Stimulated activated naive CD4-positive, alpha-beta T cell treated with Interleukin-2 at 50 U/mL for 16 hours (primary cell): ENCODE measurements at regions not wholly inside any gene's neighbourhood (a gene's known extent, or its start where the extent isn't known, plus 50 kb on each side); places are given as distances from the start of the nearest gene placed in this dataset.
"Not testable (repeated sequence)": the region's sequence is repeated elsewhere in the genome, so short reads cannot be mapped to it uniquely, and the experiment has no call there.

ENCODE experiments used
- DNase-seq: peaks from one replicate; lab custom pipeline; 2025; lab: John Stamatoyannopoulos, UW

DNA sequence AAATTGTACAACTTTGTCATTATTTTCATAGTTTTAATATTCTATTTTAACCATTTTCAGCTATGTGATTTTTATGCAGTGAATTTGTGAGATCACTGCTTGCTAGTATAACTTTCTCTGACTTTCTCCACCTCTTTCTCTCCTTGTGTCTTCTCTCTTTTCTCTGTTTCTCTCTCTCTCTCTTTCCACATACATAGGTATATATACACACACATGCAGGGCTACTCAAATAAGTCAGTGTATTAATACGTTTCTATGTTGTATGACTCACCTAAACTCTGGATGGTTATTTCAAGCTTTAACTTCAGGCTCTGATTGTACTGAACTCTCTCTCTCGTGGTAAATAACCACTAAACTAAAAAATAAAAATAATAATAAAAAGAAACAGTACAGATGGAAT is 1389.3 kb upstream of the ALCAM start:
- DNase-seq, result no peak

DNA sequence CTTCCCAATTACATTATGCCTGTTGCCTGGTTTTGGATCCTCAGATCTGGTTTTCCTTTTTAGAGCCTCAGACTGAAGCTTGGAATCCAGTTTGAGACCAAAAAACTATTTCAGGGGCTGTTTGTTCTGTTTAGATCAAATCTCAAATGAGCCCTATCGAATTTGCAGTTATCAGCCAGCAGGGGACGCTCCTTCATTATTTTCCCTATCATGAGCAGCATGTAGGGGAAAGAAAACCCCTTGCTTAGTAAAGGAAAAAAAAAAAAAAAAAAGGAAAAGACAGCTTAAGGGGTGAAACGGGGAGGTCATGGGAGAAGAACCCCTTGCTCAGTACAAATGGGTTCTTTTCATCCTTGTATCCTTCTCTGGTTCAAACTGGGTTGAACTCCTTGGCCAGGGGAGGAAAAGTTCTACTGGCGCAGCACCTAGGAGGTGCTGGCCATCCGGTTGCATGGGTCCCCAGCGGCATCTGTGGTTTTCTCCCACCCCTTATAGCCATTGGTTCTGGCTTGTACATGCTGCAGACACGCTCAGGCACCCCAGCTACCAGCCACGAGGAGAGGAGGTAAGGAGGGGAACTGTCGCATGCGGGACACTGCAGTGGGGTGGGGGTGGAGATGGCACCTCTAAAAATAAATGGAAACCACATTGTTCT is 1375.1 kb upstream of the ALCAM start:
- DNase-seq, result no peak

DNA sequence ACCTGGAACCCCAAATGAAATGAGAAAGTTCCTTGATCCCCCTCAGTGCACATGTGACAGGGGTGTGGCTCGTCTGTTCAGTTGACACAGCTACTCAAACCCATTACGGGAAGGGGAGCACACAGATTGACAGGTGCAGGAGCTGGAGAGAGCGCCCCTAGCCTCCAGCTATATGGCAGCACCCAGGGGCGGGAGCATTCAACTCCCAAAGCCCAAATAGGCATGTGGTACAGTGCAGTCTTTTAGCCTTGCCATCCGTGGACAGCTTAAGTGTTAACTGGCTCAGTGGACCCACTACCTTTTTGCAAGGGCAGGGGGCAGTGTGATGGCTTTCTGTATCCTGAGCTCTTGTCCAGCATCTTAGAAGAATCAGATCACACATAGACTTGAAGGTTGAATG is 1374.2 kb upstream of the ALCAM start:
- DNase-seq, result no peak

DNA sequence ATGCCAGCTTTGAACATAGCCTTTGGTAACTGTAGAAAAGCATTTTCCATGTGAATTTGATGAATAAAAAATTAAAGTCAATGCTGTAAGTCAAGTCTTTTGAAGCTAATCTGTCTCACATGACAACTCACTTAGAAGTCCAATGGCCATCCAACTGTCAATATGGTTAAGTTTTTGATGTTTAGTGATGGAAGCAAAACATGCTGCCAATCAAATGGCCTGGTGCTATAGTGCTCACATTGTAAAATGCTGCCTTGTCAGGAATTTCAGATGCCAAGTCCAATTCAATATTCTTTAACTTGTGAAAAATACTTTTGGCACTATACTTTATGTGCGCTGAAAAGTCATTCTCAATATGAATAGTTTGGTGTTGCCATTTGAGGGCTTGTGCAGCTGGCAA is 1361.8 kb upstream of the ALCAM start:
- DNase-seq, result no peak

DNA sequence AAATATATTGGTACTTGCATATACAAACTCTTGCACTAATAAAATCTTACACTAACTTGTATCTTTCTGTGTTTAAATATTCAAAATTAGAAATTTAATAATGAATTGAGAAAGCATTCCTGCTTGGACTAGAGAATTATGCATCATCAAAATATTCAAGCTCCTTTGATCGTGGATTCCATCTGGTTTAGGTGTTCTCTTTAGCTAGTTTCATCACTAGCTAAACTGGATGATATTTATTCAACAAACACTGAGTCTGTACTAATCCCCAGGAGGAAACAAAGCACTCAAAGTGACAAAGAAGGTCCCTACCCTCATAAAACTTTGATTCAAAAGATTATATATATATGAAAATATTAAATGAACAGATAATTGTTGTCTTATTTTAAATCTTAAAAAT is 1360.9 kb upstream of the ALCAM start:
- no peak for DNase-seq

DNA sequence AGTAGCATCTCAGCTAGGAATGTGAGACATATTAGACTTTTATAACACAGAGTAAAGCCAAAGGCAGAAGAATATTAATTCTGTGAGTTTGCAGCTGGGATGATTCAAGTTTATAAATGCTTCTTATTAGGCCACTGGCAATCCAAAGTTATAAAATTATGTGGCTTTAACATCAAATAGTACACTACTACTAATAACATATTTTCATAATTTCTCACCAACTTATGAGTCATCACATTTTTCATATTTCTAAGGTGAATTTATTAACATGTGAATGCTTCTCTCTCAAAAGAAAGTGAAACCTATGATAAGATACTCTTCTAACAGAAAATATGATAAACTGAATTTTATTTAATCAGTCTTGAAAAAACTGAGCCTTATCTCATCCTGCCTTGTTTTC is 1348.2 kb upstream of the ALCAM start:
- DNase-seq, result no peak

DNA sequence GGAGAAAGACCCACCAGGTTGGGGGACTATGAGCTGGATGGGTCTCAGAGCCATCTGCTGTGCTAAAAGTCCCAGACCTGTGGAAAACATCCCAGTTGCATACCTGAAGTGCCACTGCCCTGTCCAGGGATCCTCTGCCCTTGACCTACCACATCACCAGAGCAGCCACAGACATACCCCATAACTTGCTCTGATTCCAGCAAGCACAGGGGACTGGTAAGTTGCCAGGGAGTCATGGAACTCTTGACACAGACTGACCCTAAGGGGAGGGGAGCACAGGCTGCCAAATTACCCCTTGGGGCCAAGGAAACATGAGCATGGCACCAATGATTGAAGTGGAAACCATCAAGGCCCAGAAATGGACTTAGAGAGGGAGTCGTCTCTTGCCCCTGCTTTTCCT is 1335.1 kb upstream of the ALCAM start:
- DNase-seq, result no peak

DNA sequence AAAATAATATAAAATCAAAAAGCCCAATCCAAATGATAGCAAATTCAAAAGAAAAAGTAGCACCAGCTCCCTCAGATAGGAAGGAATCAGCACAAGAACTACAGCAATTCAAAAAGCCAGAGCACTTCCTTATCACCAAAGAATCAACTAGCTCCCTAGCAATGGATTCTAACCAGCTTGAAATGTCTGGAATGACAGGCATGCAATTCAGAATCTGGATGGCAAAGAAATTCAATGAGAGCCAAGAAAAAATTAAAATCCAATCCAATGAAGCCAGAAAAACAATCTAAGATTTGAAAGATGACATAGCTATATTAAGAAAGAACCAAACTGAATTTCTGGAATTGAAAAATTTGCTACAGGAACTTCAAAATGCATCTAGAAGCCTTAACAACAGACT is 1334.4 kb upstream of the ALCAM start:
- DNase-seq, result no peak

DNA sequence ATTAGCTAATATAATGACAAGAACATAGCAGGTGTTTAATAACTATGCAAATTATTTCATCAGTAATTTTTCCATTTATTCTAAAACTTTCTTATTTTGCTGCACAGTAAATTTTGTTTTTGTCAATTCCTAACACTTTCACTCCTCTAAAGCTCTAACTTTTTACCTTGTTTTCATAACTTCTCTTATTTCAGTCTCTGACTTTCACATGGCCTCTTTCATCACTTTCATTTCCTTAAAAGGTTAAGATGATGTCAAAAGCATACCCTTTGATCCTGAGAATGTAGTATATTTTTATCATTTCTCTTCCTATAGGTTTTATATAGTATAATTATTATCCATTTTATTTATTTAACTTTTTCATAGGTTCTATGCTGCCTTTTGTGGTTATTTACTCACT is 1325.8 kb upstream of the ALCAM start:
- DNase-seq, result no peak

DNA sequence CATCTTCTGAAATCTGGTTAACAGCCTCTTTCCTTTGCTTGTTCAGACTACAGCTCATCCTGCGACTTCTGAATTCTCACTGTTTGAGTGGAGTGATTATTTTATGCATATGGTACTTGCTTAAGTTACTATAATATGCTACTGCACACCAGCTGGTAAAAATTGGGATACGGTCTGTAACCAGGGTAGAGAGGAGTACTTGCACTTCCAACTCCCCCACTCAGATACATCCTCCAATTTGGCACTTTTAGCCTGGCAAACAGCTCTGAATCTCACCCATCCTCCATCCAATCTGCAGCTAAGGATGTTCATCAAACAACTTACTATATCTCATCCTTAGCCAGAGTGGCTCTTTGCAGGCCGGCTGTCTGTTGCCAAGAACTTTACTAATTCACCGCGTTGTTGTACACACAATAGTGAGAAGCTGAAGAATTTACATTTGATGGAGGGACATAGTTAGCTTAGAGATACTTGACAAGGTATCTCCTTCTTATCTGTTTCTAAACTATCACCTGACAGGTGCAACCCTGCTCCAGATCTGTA is 1323.6 kb upstream of the ALCAM start:
- DNase-seq, result not testable (repeated sequence)

DNA sequence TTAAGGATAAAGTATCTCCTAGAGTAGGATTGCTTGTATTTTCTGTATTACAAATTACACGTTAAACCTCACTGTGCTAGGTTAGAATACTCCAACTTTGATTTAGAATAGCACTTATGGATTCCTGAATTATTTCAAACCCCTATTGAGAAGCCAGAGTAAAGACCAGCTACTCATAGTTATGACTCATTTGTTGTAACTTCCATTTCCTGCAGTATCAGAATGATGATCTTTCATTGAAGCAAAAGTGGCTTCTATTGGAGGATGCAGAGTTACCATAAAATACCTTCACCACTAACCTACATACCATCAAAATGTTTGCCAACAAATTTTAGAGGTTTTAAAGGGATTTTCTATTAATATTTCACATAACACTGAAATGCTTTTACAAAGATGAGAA is 1322.7 kb upstream of the ALCAM start:
- DNase-seq, result no peak

DNA sequence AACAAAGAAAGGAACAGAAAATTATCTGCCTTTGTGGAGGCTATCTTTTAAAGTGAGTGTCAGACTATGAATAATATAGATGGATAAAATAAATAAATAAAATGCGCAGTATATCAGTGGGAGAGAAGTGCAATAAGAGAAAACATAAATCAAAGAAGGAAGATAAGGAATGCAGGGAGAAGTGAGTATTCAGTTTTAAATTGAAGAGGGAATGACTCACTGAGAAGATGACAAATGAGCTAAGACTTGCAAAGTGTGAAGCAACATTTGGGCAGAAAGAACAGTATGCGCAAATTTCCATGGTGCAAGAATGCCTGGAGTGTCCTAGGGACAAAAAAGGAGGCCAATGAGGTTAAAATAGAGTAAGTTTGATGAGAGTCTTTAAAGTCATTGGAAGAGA is 1300.1 kb upstream of the ALCAM start:
- DNase-seq, result no peak

DNA sequence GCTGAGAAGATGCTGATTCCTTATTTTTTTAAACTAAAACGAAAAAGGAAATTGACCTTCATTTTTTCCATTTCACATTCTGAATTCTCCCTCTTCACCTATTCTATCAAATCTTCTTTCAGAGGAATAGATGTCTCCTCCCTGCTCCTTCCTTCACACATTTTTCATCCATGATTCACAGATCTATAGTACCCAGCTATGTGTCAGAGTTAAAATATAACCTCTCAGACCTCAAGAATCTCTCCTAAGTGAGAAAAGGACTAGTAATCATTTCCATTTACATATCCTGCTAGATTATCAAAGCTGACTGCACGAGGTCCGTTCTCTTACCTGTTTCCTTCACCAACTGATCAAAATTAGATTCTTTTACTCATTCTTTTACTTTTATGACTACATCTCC is 1297.6 kb upstream of the ALCAM start:
- no peak for DNase-seq

DNA sequence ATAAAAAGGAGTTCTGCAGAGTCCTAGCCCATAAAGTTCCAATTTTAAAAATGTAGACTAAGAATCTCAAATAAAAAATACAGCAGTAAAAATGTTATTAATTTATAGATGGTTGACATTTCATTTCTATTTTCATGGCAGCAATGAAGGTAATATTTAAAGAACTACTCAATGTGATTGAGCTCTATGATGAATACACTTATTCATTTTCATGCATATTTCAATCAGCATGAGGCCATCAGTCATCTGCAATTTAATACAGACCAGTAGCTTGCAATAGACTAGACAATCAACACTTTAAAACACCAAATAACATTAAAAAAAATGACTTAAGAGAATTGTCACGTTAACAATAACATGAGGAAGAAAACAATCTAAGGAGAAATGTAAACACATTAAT is 1295.8 kb upstream of the ALCAM start:
- DNase-seq, result no peak

DNA sequence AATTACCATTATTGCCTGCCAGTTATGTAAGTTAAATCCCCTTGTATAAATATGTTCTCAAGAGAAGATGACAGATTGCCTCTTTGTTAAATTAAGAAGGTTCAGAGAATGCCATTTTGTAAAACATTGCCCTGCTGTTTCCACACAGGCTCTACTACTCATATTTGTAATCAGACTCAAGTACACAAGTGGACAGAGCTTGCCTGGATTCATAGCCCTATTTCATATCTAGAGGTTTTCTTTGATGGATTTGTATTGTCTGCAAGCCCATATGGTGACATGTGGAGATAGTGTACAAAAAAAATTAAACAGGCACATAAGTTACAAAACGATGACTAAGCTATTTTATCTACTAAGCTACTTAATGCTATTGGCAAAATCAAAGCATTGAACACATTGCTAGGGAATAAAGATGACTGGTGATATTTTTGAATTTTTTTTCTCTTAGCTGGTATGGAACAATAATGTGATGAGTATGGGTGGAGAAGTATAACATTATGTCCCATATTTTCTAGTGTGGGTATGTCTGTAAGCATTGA is 1286.6 kb upstream of the ALCAM start:
- no peak for DNase-seq

DNA sequence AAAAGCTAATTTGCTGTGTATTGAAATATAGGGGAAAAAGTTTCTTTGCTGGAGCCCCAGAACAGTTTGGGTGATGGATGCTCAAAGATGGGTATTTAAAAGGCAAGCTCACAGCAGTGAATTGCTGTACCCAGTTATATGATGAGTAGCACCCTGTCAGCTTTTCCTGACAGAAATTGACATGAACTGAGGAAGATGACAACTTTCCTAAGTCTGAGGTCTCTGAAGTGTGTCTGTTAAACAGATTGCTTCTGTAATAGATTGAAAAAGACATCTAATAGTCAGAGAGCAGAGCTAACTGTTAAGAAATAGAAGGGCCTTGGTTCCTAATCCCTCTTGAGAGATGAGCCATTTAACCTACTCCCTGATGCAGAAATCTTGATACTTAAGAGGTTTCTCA is 1278.0 kb upstream of the ALCAM start:
- no peak for DNase-seq

DNA sequence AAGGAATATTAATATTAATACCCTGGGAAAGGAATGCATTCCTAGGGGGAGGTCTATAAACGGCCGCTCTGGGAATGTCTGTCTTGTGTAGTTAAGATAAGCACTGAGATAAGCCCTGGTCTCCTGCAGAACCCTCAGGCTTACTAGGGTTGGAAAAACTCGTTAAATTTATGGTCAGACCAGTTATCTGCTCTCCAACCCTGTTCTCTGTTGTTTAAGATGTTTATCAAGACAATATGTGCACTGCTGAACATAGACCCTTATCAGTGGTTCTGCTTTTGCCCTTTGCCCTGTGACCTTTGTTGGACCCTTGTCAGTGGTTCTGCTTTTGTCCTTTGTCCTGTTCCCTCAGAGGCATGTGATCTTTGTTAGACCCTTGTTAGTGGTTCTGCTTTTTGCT is 1276.7 kb upstream of the ALCAM start:
- not testable (repeated sequence) for DNase-seq

DNA sequence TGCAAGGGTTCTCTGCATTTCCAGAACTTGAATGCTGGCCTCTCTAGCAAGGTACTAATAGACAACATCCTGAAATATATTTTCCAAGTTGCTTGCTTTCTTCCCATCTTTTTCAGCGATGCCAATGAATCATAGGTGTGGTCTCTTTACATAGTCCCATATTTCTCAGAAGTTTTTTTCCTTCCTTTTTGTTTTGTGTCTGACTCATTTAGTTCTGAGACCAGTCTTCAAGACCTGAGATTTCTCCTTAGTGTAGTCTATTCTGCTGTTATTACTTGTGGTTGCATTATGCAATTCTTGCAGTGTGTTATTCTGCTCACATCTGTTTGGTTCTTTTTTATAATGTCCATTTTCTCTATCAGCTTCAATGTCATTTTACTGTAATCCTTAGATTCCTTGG is 1265.0 kb upstream of the ALCAM start:
- DNase-seq, result no peak

DNA sequence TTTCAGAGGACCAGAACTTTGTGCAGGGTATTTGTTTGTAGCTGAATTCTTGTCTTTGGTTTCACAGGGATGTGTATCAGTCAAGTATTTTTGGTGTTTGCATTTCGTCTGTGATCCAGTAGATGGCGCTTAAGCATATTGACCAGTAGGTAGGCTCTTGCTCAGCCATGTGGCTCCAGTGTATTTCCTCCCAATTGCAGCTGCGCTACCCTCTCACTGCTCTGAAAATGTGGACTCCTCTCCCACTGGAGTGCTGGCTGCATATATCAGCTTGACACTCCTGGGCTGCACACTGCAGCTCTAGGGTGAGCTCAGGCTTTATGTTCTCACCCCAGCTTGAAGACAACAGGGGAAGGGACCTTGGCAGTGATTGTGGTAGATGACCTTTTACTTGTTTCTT is 1264.3 kb upstream of the ALCAM start:
- no peak for DNase-seq

DNA sequence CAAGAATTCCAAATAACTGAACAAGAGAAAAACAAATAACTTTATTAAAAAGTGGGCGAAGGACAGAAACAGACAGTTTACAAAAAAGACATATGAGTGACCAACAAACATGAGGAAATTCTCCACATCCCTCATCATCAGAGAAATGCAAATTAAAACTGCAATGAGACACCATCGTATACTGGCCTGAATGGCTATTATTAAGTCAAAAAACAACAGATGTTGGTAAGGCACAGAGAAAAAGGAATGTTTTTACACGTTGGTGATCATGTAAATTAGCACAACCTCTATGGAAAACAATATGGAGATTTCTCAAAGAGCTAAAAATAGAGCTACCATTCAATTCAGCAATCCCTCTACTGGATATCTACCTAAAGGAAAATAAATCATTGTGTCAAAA is 1260.4 kb upstream of the ALCAM start:
- no peak for DNase-seq

DNA sequence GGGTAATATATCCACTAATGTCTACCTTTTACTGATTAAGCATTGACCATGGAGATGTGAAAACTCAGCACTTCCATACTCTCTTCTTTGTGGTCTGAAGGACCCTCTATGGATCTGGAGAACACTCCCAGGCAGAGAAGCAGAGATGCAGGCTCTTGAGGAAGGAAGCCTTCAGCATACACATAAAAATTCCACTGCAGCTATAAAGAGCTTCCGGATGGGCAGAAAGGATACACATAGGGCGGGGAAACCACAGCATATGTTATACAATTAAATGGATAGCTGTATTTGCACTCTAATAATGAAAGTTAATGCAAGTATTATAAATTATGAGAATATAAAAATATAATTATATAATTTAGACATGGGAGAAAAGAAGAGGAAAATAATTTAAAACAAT is 1258.2 kb upstream of the ALCAM start:
- no peak for DNase-seq

DNA sequence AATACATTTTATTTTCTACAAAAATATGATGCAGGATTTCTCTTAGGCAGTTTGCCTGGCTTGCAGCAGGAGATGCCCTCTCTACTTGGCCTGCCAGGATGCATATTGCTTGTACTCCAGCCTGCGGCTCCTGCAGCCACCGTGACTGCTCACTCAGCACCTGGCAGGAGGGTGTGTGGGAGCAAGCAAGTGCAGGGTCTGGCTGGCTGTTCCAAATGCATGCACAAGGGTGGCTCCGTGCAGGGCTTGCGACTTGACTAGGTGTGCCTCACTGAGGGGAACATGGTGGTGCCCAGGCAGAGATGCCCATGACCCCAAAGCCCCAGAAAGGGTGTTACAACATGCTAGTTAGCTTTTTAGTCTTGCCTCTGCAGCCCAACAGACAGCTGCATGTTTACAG is 1240.2 kb upstream of the ALCAM start:
- DNase-seq, result no peak

DNA sequence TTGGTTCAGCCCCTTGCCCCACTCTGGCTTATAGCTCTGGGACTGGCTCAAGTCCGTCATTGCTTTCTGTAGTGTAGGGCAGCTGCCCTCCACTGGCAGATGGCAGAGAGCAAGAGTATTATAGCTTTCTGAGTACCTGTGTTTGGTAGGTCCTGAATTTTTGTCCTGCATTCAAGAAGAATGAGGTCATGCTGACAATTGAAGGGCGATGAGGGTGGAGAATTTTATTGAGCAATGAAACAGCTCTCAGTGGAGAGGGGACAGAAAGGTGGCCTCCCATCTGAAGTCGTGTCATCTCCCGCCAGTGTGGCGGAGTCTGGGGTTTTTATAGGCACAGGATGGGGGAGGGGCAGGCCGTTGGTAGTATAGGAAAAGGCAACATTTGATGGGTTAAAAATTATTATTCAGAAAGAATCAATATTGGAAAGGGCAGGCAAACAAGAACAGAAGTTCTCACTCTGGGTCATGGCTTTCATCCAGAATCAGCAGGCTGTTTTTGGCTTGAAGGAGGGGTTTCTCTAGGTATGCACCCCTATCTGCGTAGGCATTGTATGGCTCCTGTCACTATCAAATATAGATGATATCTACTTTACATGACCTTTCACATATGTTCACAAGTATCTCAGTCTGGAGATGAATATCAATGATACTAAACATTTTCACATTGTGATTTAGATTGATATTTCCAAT is 1239.7 kb upstream of the ALCAM start:
- no peak for DNase-seq

DNA sequence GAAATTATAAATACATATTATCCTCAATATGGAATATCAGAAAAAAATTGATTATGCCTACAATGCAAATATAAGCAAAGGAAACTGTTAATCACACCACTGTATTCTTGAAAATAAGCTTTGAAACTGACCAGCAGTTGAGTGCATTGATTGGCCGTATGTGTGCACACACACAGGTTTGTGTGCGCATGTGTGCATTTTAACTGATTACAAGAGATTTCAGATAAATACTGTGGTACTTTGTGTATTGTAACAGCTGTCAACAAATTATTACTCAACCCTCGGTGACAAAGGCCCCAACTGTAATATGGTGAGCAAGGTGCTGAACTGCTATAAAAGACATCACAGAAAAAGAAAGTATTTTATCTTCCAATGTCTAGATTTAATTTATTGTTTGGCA is 1238.9 kb upstream of the ALCAM start:
- DNase-seq, result no peak
